A673 (cell line): ENCODE measurements at regions not wholly inside any gene's neighbourhood (a gene's known extent, or its start where the extent isn't known, plus 50 kb on each side); places are given as distances from the start of the nearest gene placed in this dataset.

Experiments
- CTCF ChIP-seq: fragments of 300-800, 200-600 bp; sonication (generic); conservative IDR thresholded peaks from 2 replicates; pipeline ENCODE4 v1.5.1; 2017; ENCODE audit warnings: low read depth, mild to moderate bottlenecking, antibody characterized with exemption, low read length, moderate library complexity, mixed read lengths
- EZH2 ChIP-seq: fragments of 200-600 bp; sonication (generic); IDR thresholded peaks from 2 replicates; pipeline ENCODE4 v1.6.1; 2017; ENCODE audit warnings: borderline replicate concordance, low read depth, mild to moderate bottlenecking, mixed read lengths, antibody characterized with exemption, low read length; ENCODE audit not compliant: poor library complexity, severe bottlenecking

- no peak for TF ChIP-seq CTCF
- no peak for TF ChIP-seq EZH2
These were observed 314.2 kb upstream of the IGFBP7 start for GRCh38 chr4:57424232-57424897.
